Naive B cell (primary cell): ENCODE measurements at regions not wholly inside any gene's neighbourhood (a gene's known extent, or its start where the extent isn't known, plus 50 kb on each side); places are given as distances from the start of the nearest gene placed in this dataset.

ENCODE experiments used
- ATAC-seq, 2 donors: fragments of 150-1000 bp; cut with Tn5 transposase; 2 replicates each; pipeline ENCODE4 v1.10.0; 2021; ENCODE audit warnings: low read depth in 2 of 2, mild to moderate bottlenecking in 2 of 2, moderate library complexity in 2 of 2
- DNase-seq: peaks from one replicate; pipeline ENCODE4 v3.0.0; 2022
- H3K27ac Mint-ChIP-seq, 6 donors: one replicate each; pipeline ENCODE4 v1.8.0; 2020 to 2022; ENCODE audit warnings: mild to moderate bottlenecking in 6 of 6, mixed read lengths in 6 of 6, moderate library complexity in 5 of 6, inconsistent platforms in 2 of 6
- H3K27me3 Mint-ChIP-seq, 3 donors: one replicate each; pipeline ENCODE4 v1.8.0; 2021 to 2022; ENCODE audit warnings: mixed read lengths in 3 of 3, mild to moderate bottlenecking in 1 of 3
- H3K36me3 Mint-ChIP-seq, 2 donors: one replicate each; pipeline ENCODE4 v1.8.0; 2020 to 2022; ENCODE audit warnings: mixed read lengths in 2 of 2, inconsistent platforms in 1 of 2, mild to moderate bottlenecking in 1 of 2
- H3K4me1 Mint-ChIP-seq, 3 donors: one replicate each; pipeline ENCODE4 v1.8.0; 2020 to 2022; ENCODE audit warnings: mixed read lengths in 3 of 3, inconsistent platforms in 1 of 3, mild to moderate bottlenecking in 1 of 3, moderate library complexity in 1 of 3
- H3K4me3 Mint-ChIP-seq, 8 donors: one replicate each; pipeline ENCODE4 v1.8.0; 2020 to 2022; ENCODE audit warnings: mild to moderate bottlenecking in 8 of 8, mixed read lengths in 8 of 8, moderate library complexity in 8 of 8, inconsistent platforms in 2 of 8
- H3K9me3 Mint-ChIP-seq, 7 donors: one replicate each; pipeline ENCODE4 v1.8.0; 2020 to 2022; ENCODE audit warnings: mixed read lengths in 7 of 7, mild to moderate bottlenecking in 5 of 7, inconsistent platforms in 2 of 7, moderate library complexity in 1 of 7

DNA sequence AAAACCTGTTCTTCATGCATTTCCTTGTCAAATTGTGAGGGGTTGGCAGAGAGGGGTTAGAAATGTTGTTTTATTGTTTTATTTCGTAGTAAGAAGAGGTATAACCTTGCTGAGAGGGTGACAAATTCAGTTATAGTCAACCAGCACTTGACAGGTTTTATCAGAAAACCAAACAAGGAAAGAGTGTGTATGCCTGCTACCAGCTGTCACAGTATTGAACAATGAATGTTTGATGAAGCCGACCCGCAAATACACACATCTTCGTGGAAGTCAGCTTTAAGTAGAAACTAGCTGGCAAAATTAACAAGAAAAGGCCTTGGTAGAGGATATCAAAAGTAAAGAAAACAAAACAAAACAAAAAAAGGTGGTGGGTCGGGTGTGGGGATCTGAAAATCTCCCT, 214.6 kb upstream of the TLE4 start:
- Mint-ChIP-seq H3K36me3 (no peaks in the 10 kb centered on the region), H3K4me3 (no peak overlapping the region), H3K27me3 (peaks cover 0 to 17% (median 0%) of the 10 kb centered on the region in 3 donors), H3K4me1 (peaks cover 10 to 17% (median 16%) of the 10 kb centered on the region in 3 donors), H3K9me3 (peaks cover 0 to 1% (median 0%) of the 10 kb centered on the region in 7 donors), H3K27ac (peak overlapping the region in 1 of 6 donors; percentile 29)
- DNase-seq (no peak), ATAC-seq (no peak)

DNA sequence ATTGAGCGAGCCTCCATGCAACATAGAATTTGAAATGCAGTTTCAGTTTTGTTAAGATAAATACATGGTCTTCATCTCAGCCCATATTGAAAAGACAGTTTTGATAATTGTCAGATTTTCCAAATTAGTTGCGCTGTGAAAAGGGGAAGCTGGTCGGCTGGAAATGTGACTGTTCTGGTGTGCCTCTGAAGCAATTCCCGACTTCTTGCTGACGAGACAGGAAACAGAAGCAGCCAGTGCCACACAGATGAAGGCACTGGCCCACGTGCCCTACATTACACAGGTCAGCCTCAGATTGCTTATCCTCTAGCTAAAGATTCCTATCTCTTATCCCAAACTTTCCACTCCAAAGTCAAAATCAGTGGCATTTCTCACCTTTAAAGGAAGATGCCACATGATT, 214.1 kb upstream of the TLE4 start:
- Mint-ChIP-seq H3K27me3 (peaks cover 0 to 17% (median 0%) of the 10 kb centered on the region in 3 donors), H3K36me3 (no peaks in the 10 kb centered on the region), H3K4me1 (peaks cover 10 to 17% (median 16%) of the 10 kb centered on the region in 3 donors), H3K27ac (peak overlapping the region in 1 of 6 donors; percentile 34), H3K4me3 (no peak overlapping the region), H3K9me3 (peaks cover 0 to 1% (median 0%) of the 10 kb centered on the region in 7 donors)
- no peak for ATAC-seq
- DNase-seq, result no peak

DNA sequence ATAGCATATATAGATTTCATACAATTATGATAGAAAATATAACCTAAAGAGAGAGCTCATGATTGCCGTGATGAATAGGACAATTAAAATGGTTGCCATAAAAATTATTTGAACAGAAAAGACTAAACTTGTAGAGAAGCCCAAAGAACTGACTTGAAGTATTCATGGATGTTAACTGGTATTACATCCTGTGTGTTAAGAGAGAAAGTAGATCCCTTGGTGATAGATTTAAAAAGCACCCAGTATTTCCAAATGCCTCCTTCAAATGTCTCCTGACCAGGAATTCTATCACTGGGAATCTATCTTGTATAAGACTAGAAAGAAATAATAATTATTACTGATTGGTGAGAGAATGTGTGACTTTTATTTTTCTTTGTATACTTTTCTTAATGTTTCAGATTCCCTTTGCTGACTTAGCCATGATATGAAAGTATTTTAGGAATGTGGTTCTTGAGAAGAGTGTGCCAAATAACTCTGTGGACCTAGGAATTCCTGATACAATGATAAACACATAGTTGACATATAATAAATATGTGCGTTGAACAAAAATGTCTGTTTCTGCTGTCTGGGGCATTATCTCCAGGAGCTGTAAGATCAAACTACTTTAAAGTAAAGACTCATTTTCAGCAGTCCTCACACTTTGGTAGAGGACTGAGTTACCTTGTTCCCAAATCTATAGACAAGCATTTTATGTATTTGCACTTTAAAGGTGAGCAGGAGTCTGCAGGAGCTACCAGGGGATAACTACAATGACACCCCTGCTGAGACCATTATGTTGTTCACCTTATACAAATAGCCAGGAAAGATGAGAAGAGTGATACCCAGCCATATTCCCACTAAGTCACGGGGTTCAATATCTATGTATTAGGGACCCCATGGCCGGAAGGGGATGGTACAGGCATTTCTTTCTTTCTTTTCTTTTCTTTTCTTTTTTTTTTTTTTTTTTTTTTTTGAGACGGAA, 211.1 kb upstream of the TLE4 start:
- no peak for DNase-seq
- ATAC-seq, result no peak
- Mint-ChIP-seq H3K36me3 (no peaks in the 10 kb centered on the region), H3K27ac (no peak overlapping the region), H3K27me3 (peaks cover 0 to 17% (median 0%) of the 10 kb centered on the region in 3 donors), H3K4me1 (peaks cover 10 to 17% (median 16%) of the 10 kb centered on the region in 3 donors), H3K9me3 (peaks cover 0 to 1% (median 0%) of the 10 kb centered on the region in 7 donors), H3K4me3 (no peak overlapping the region)

DNA sequence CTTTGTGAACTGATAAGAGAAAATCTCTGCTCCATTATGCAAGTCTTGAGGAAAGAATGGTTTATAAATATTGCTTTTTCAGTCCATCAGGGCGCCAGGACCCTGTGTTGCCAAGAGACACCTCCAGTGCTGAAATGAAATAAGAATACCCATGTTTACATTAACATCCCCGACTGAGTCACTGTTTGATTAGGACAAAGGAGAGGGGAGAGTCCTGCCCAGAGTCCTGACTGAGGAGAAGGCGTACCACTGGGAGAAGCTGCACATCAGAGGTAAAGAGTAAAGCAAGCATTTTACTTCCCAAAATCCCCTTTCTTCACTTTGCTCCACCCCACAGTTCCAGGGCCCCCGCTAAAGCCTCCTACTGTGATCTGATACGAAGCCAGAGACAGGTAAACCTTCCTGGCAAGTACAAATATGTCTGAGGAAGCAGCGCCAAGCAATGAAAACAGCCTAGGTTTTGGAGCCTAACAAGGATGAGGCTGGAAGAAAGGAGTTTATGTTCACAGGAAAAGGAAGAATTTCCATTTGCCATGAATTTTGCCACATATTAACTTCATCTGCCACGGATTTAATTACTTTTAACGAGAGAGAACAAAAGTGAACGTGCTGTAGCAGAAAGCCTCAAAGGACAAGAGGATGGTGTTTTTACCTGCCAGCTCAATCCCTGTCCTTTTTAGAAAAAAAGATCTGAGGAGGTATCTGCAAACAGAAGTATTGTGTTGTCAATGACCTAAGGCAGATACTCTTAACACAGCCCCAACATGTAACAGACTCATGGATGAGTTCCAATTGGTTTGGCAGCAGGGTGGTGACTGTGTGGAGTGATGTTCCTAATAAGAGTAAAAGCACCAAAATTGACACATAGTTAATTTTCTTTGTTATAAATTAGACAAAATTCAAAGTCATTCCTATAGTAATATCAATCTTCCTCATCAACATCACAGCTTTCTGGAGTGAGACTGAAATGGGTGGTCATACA, 209.4 kb upstream of the TLE4 start:
- Mint-ChIP-seq H3K27ac (peak overlapping the region in 1 of 6 donors; percentile 45), H3K4me1 (peaks cover 4 to 5% (median 5%) of the 10 kb centered on the region in 3 donors), H3K4me3 (no peak overlapping the region), H3K27me3 (peaks cover 0 to 17% (median 0%) of the 10 kb centered on the region in 3 donors), H3K36me3 (no peaks in the 10 kb centered on the region), H3K9me3 (no peaks in the 10 kb centered on the region)
- ATAC-seq, result no peak
- DNase-seq, result no peak

DNA sequence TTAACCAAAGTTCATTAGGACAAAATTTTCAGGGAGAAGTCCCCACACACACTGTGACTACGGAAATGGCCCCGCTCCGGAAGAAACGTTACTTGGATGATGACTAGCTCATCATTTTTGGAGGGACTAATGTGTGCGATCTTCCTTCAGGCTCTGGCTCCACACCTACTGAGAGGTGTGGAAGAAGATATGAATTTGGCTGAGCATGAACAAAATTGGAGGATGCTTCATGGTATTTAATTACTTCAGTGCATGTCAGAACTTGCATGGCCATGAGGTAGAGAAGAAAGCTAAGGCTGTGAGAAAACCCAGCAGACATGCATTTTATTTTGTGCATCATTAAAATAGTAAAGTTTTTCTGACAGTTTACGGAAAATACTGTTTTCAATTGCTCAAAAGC, 202.1 kb upstream of the TLE4 start:
- H3K27me3 Mint-ChIP-seq, result peaks cover 0 to 10% (median 4%) of the 10 kb centered on the region in 3 donors
- no peak overlapping the region for H3K27ac Mint-ChIP-seq
- no peaks in the 10 kb centered on the region for H3K4me1 Mint-ChIP-seq
- no peak overlapping the region for H3K4me3 Mint-ChIP-seq
- H3K36me3 Mint-ChIP-seq, result no peaks in the 10 kb centered on the region
- peaks cover 0 to 8% (median 0%) of the 10 kb centered on the region in 7 donors for H3K9me3 Mint-ChIP-seq
- no peak for ATAC-seq
- DNase-seq, result no peak

DNA sequence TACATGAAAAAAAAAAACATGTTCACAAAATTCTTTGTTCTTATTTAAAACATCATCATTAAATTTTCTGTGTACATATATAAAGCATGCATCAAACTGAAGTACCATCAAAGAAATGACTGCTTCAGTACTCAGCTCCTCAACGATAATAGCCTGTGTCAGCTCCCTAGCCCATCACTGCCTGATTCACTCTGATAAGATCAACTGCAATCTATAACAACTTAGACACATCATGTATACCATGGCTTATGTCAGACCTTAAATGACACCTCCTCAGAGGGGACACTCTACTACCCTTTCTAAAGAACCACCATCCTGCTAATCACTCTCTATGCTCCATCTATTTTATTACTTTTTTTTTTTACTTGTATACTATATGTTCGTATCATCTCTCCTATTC, 200.5 kb upstream of the TLE4 start:
- DNase-seq, result no peak
- H3K4me1 Mint-ChIP-seq, result no peaks in the 10 kb centered on the region
- no peak overlapping the region for H3K4me3 Mint-ChIP-seq
- H3K9me3 Mint-ChIP-seq, result peaks cover 0 to 8% (median 2%) of the 10 kb centered on the region in 7 donors
- no peak overlapping the region for H3K27ac Mint-ChIP-seq
- H3K27me3 Mint-ChIP-seq, result peaks cover 0 to 10% (median 4%) of the 10 kb centered on the region in 3 donors
- ATAC-seq, result no peak
- H3K36me3 Mint-ChIP-seq, result no peaks in the 10 kb centered on the region

DNA sequence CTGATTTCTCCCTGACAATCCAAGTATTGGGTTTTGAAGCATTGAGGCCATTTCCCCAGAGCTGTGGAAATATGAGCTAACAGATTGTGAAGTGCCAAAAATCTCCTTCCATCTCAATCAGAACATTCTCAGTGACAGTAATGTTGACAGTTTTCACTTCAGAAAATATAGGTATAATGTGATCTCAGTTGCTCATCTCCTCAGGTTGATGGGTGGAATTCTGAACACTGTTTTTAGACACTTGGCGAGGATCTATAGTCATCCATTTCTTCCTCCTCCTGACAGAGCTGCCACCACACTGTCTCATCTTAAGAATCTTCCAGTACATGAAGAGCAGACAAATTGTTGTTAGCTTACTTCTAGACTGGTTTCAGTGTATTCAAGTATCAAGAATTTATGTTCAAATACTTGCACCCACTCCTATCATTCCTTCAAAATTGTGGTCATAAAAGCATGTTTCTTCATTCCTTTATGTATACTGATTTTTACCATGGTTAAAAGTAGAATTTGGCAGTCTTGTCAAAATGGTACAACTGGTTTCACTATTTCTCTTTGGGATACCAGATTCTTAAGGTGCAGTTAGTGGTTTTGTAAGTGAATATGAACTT, 199.7 kb upstream of the TLE4 start:
- no peaks in the 10 kb centered on the region for H3K4me1 Mint-ChIP-seq
- no peak overlapping the region for H3K27ac Mint-ChIP-seq
- no peak for DNase-seq
- no peak for ATAC-seq
- H3K27me3 Mint-ChIP-seq, result peaks cover 0 to 10% (median 4%) of the 10 kb centered on the region in 3 donors
- no peak overlapping the region for H3K4me3 Mint-ChIP-seq
- no peaks in the 10 kb centered on the region for H3K36me3 Mint-ChIP-seq
- peaks cover 0 to 8% (median 2%) of the 10 kb centered on the region in 7 donors for H3K9me3 Mint-ChIP-seq

DNA sequence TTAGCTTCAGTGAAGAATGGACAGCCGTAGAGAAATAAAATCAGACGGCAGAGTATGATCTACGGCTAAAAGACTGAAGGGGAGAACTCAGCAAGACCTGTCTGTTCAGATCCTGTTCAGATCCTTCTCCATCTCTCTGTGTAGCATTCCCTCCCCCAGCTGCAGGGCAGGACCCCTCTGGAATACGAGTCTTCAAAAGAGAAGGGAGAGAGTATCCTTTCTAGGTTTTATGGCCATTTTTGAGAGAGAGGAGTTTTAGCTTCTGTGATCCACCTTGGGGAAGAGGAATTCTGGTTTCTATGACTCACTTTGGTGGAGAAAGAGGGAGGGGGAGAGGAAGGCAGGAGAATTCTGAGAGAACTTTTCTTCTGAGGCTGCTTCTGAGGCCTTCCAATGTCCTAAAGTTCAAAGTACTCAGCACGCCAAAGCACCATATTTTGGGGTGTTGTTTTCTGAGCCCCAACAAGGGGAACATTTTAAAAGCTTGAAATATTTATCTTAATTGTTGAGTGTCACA, 194.4 kb upstream of the TLE4 start:
- Mint-ChIP-seq H3K4me1 (no peaks in the 10 kb centered on the region), H3K27me3 (peaks cover 0 to 10% (median 0%) of the 10 kb centered on the region in 3 donors), H3K27ac (no peak overlapping the region), H3K9me3 (peaks cover 2 to 25% (median 5%) of the 10 kb centered on the region in 7 donors), H3K36me3 (no peaks in the 10 kb centered on the region), H3K4me3 (no peak overlapping the region)
- DNase-seq, result no peak
- no peak for ATAC-seq

DNA sequence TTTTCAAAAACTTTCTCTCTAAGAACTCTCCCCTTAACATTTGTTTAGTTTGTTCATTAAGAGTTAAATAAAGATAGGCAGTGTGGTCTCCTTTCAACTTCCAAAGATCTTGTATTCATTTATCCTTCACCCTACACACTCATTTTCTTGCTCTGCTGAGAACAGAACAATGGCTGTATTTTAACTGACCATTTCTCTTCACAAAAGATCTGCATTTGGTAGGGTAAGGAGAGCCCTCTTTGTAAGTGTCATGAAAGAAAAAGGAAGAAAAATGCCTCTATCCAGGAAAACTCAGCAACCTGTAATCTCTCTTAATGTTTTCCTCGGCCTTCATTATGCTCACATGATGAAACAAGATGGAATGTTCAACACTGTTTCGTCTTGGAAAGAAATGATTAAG, 193.7 kb upstream of the TLE4 start:
- Mint-ChIP-seq H3K9me3 (peaks cover 2 to 25% (median 5%) of the 10 kb centered on the region in 7 donors), H3K4me1 (no peaks in the 10 kb centered on the region), H3K27ac (no peak overlapping the region), H3K4me3 (no peak overlapping the region), H3K36me3 (no peaks in the 10 kb centered on the region), H3K27me3 (peaks cover 0 to 10% (median 7%) of the 10 kb centered on the region in 3 donors)
- no peak for ATAC-seq
- DNase-seq, result no peak

DNA sequence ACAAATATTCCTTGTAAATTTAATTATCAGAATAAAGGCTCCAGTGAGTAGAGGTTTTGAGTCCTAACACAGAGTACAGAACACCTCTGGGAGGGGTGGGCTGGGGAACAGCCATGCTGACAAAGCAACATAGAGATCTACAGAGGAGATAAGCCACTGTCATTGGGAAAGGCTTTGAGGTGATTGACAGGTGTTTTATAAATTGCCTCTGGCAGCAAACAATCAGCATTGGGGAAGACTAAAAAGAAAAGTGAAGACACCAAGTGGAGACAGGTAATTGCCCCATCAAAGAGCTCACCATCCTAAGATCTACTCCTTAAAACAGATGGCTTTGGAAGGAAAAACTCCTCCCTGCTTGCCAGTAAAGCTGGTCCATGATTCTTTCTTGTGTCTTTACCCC, 189.7 kb upstream of the TLE4 start:
- H3K36me3 Mint-ChIP-seq, result no peaks in the 10 kb centered on the region
- H3K4me1 Mint-ChIP-seq, result peaks cover 0 to 8% (median 0%) of the 10 kb centered on the region in 3 donors
- H3K9me3 Mint-ChIP-seq, result peaks cover 2 to 17% (median 8%) of the 10 kb centered on the region in 7 donors
- DNase-seq, result no peak
- H3K4me3 Mint-ChIP-seq, result no peak overlapping the region
- peaks cover 0 to 8% (median 8%) of the 10 kb centered on the region in 3 donors for H3K27me3 Mint-ChIP-seq
- no peak overlapping the region for H3K27ac Mint-ChIP-seq
- ATAC-seq, result no peak

DNA sequence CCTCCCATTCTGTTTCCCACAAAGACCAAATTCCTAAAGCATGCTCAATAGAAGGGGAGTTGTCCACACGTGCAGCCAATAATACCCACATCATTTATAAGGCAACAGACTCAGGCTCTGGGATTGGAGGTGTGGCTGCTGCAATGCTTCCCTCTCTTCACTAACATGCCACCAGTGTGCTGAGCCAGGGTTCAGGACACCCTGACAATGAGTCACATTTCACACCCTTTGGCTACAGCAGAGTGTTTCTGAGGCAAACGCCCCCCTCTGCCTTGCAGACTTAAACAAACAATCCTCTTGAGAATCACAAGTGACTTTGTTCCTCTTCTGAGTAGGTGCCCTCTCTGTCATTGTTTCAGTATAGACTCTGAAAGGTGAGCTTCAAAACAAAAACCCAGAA, 189.3 kb upstream of the TLE4 start:
- ATAC-seq, result no peak
- H3K9me3 Mint-ChIP-seq, result peaks cover 2 to 17% (median 8%) of the 10 kb centered on the region in 7 donors
- peaks cover 0 to 8% (median 8%) of the 10 kb centered on the region in 3 donors for H3K27me3 Mint-ChIP-seq
- H3K4me1 Mint-ChIP-seq, result peaks cover 0 to 8% (median 0%) of the 10 kb centered on the region in 3 donors
- no peak overlapping the region for H3K27ac Mint-ChIP-seq
- DNase-seq, result no peak
- no peaks in the 10 kb centered on the region for H3K36me3 Mint-ChIP-seq
- no peak overlapping the region for H3K4me3 Mint-ChIP-seq

DNA sequence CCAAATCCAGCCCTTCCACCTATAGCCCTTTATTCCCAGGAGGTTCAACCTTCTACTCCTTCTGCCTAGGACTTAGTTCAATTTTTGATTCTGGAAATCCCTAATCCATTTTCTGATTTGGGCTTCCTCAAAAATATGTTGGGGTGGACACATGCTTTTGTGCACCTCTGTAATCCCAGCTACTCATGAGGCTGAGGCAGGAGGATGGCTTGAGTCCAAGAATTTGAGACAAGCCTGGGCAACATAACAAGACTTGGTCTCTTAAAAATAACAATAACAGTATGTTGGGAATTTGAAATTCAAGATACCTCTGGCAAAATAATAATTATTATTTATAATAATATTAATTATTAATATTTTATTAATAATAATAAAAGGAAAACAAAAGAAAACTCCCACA, 188.7 kb upstream of the TLE4 start:
- peaks cover 2 to 17% (median 8%) of the 10 kb centered on the region in 7 donors for H3K9me3 Mint-ChIP-seq
- H3K4me1 Mint-ChIP-seq, result peaks cover 0 to 8% (median 0%) of the 10 kb centered on the region in 3 donors
- H3K27me3 Mint-ChIP-seq, result peaks cover 0 to 8% (median 8%) of the 10 kb centered on the region in 3 donors
- ATAC-seq (no peak), DNase-seq (no peak)
- H3K4me3 Mint-ChIP-seq, result no peak overlapping the region
- H3K27ac Mint-ChIP-seq, result no peak overlapping the region
- no peaks in the 10 kb centered on the region for H3K36me3 Mint-ChIP-seq
